ENCODE measurements at regions not wholly inside any gene's neighbourhood (a gene's known extent, or its start where the extent isn't known, plus 50 kb on each side); places are given as distances from the start of the nearest gene placed in this dataset.
A peak's percentile ranks its signal among the peaks of the same experiment; 100 is the strongest.

DNA sequence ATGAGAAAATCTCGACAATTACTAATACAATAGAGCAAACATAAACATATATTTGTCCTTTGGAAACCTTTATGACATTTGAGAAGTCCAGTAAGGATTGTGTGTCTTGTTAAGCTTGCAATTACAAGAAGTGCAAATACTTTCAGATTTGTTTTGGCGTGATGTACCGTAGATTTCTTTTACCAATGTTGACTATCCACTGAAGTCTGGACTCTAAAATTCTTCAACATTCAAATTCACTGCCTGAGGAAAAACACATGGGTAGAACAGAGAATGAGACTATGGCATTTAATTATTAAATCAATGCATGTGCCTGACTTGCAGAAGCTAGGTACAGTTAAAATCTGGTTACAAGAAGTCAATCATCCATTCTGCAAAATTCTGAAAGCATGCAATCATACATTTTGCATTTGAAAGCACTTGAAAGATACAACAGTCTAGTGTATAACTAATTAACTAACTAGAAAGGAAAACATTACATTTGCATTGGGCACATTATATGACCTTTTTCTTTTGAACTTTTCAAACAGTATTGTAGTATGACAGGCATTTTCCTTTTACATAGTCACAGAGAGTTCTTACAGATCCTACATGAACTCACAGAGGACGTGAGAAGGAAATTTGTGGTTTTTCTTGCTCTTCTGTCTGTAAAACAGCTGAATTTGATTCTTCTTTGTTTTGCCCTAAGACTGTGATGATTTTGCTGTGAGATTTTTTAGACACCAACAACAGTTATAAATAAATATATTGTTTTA is 511.1 kb upstream of the ADGRL4 start:
- Histone ChIP-seq H3K36me3 (no peaks in the 10 kb centered on the region), H3K4me3 (no peak overlapping the region), H3K27me3 (no peaks in the 10 kb centered on the region), H3K27ac (replicated peaks in 1 of 4) (no peak overlapping the region), H3K4me1 (no peaks in the 10 kb centered on the region), H3K9me3 (no peaks in the 10 kb centered on the region)
- intact Hi-C loops (cut with DNase I) = no loop called here
- WGBS = 78% methylated on average over 4 of the region's 4 CpGs
- TF ChIP-seq POLR2AphosphoS5 (IDR thresholded peaks at IDR 0.05) (no peak), EP300 (IDR thresholded peaks at IDR 0.05) (no peak), POLR2A (IDR thresholded peaks at IDR 0.05; ENCODE audit: low read depth) (no peak)
- DNase-seq (ENCODE audit: extremely low spot score) = no peak

DNA sequence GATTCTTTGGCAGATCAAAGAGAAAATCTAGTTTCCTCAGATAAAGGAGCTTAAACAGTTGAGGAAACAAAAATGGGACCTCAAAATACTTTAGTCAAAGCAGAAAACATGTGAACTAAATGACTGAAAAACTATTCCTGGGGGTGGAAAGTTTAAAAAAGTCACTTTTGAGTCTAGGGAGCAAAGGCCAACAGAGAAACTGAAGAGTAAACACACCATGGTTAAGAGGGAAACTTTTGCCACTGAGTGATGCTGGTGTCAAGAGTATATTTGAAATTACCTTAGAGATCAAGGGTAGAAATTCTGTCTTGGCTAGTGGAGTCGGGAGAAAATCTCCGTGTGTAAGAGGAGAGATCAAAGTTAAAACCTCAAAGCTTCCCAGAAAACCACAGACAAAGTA is 501.2 kb upstream of the ADGRL4 start:
- intact Hi-C loops (cut with DNase I) = no loop called here
- TF ChIP-seq POLR2AphosphoS5 (IDR thresholded peaks at IDR 0.05) (no peak), CTCF (IDR thresholded peaks at IDR 0.05) (no peak), EP300 (IDR thresholded peaks at IDR 0.05) (no peak)
- Histone ChIP-seq H3K4me1 (no peaks in the 10 kb centered on the region), H3K27me3 (no peaks in the 10 kb centered on the region), H3K27ac (replicated peaks in 1 of 4) (no peak overlapping the region), H3K36me3 (no peaks in the 10 kb centered on the region), H3K9me3 (no peaks in the 10 kb centered on the region), H3K4me3 (no peak overlapping the region)
- no peak for DNase-seq (ENCODE audit: extremely low spot score)
- 70% methylated on average over 2 of the region's 2 CpGs for WGBS

DNA sequence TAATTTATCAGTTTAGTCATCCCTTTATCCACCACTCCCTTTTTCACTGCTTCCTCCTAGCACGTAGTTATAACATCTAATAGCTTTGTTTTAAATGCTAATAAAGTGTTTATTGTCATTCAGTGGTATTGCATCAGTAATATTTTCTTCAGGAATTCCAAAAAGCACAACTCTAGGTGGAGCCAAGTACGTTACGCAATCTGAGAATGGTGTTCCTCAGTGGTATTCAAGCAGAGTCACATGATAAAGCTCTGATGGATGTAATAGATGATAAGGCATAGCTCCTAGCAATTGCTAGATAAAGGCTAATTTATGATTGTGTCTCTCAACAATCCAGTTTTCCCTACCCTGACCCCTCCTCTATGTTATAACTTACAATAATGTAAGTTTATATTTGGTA is 494.6 kb upstream of the ADGRL4 start:
- H3K4me3 ChIP-seq = no peak overlapping the region
- no peaks in the 10 kb centered on the region for H3K27me3 ChIP-seq
- TF ChIP-seq EP300 (IDR thresholded peaks at IDR 0.05) = no peak
- no peak for TF ChIP-seq POLR2A (IDR thresholded peaks at IDR 0.05; ENCODE audit: low read depth)
- no peak for TF ChIP-seq CTCF (IDR thresholded peaks at IDR 0.05)
- H3K9me3 ChIP-seq = no peaks in the 10 kb centered on the region
- no peaks in the 10 kb centered on the region for H3K4me1 ChIP-seq
- DNase-seq (ENCODE audit: extremely low spot score) = no peak
- H3K27ac ChIP-seq (replicated peaks in 1 of 4) = no peak overlapping the region
- intact Hi-C loops (cut with DNase I) = no loop called here
- no peaks in the 10 kb centered on the region for H3K36me3 ChIP-seq
- WGBS = 94% methylated on average over 3 of the region's 3 CpGs

DNA sequence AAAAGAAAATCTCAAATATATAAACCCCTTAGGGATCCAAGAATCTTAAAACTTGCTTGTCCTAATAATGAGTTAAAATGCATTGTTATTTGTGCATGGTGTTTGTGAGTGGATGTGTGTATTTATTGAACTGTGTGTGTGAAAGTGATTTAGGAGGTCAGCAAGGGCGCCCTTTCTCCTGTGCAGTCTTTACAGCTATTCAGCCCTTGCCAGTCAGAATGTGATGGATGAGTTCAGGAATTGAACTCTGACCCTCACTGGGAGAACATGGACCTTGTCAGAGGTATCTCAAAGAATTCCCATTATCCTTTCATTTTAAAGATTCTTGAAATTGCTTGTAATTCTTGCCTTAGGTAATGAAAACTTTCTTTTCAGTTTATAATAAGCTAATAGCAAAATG is 493.0 kb upstream of the ADGRL4 start:
- no peak overlapping the region for H3K27ac ChIP-seq (replicated peaks in 1 of 4)
- no peaks in the 10 kb centered on the region for H3K4me1 ChIP-seq
- WGBS = 92% methylated on average over 1 of the region's 1 CpG
- no peak overlapping the region for H3K4me3 ChIP-seq
- intact Hi-C loops (cut with DNase I) = no loop called here
- DNase-seq (ENCODE audit: extremely low spot score) = no peak
- H3K36me3 ChIP-seq = no peaks in the 10 kb centered on the region
- TF ChIP-seq CTCF (IDR thresholded peaks at IDR 0.05) = no peak
- no peak for TF ChIP-seq POLR2A (IDR thresholded peaks at IDR 0.05; ENCODE audit: low read depth)
- no peak for TF ChIP-seq EP300 (IDR thresholded peaks at IDR 0.05)
- no peak for TF ChIP-seq POLR2AphosphoS5 (IDR thresholded peaks at IDR 0.05)
- H3K27me3 ChIP-seq = no peaks in the 10 kb centered on the region
- H3K9me3 ChIP-seq = no peaks in the 10 kb centered on the region

DNA sequence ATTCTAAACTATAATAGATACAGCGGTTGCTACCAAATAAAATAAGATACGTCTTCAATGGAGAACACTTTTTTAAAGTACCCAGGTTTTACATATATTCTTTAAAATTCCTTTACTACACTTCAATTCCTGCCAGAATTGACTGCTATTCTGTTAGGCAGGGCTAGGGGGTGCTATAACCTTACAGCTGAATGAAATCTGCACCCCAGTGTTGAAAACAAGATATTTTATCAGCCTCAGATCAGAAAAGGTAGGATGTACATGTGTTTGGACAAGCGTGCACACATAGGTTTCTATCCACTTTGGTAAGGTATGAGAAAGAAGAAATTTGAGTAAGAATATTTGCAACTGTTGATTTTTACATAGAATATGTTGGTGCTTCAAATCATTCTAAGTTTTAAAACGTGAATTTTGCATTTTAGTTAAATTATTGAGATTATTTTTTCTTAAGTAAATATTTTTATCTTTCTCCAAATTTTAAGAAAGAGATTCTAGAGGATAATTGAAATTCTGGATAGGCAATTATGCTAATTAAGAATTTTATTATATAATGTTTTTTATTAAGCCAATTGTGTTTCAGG is 490.8 kb upstream of the ADGRL4 start:
- WGBS = 43% methylated on average over 4 of the region's 4 CpGs
- intact Hi-C loops (cut with DNase I) = no loop called here
- Histone ChIP-seq H3K4me3 (no peak overlapping the region), H3K4me1 (no peaks in the 10 kb centered on the region), H3K27ac (replicated peaks in 1 of 4) (no peak overlapping the region), H3K9me3 (no peaks in the 10 kb centered on the region), H3K36me3 (no peaks in the 10 kb centered on the region), H3K27me3 (no peaks in the 10 kb centered on the region)
- no peak for DNase-seq (ENCODE audit: extremely low spot score)
- TF ChIP-seq EP300 (IDR thresholded peaks at IDR 0.05) = no peak
- no peak for TF ChIP-seq POLR2AphosphoS5 (IDR thresholded peaks at IDR 0.05)
- no peak for TF ChIP-seq POLR2A (IDR thresholded peaks at IDR 0.05; ENCODE audit: low read depth)
- peak; percentile 70 to 82 (median 73) for TF ChIP-seq CTCF (IDR thresholded peaks at IDR 0.05)
